GM12891 (cell line): ENCODE measurements at regions not wholly inside any gene's neighbourhood (a gene's known extent, or its start where the extent isn't known, plus 50 kb on each side); places are given as distances from the start of the nearest gene placed in this dataset.

Source experiments
- POLR2A ChIP-seq: IDR thresholded peaks from 2 replicates; pipeline ENCODE4 v1.6.1; 2011; ENCODE audit warnings: low read depth, low read length, control low read depth
- SPI1 ChIP-seq: IDR thresholded peaks from 2 replicates; pipeline ENCODE4 v1.6.1; 2011; ENCODE audit warnings: low read depth, low read length, control low read depth

- TF ChIP-seq POLR2A (no peak), SPI1 (no peak)
Measured at GRCh38 chr5:167639273-167639672, 652.2 kb upstream of the WWC1 start.
